HepG2 (cell line): ENCODE measurements at regions not wholly inside any gene's neighbourhood (a gene's known extent, or its start where the extent isn't known, plus 50 kb on each side); places are given as distances from the start of the nearest gene placed in this dataset.

Experiments
- FIP1L1 ChIP-seq: fragments of 200-400 bp; formaldehyde crosslinking; IDR thresholded peaks from 2 replicates; pipeline ENCODE4 v1.6.1; 2018; ENCODE audit warnings: low read depth, mild to moderate bottlenecking, low read length, moderate library complexity, borderline replicate concordance; ENCODE audit not compliant: insufficient read depth
- HNRNPL ChIP-seq: fragments of 200-400 bp; formaldehyde crosslinking; IDR thresholded peaks from 2 replicates; pipeline ENCODE4 v1.6.1; 2017; ENCODE audit warnings: mild to moderate bottlenecking, low read depth, low read length
- KDM1A ChIP-seq: IDR thresholded peaks from 2 replicates; pipeline ENCODE4 v1.6.1; 2016; ENCODE audit warnings: missing compliant biosample characterization
- MED13 ChIP-seq: sonication (generic); formaldehyde crosslinking; IDR thresholded peaks from 2 replicates; pipeline ENCODE4 v1.5.0; 2020; ENCODE audit warnings: missing genetic modification reagents
- MTA3 ChIP-seq: sonication (generic); formaldehyde crosslinking; IDR thresholded peaks from 2 replicates; pipeline ENCODE4 v1.4.0; 2020; ENCODE audit warnings: missing genetic modification reagents
- ZFAT ChIP-seq: sonication (generic); formaldehyde crosslinking; conservative IDR thresholded peaks from 2 replicates; pipeline ENCODE4 v1.8.1; 2023; ENCODE audit warnings: missing genetic modification reagents, inconsistent platforms
- ZNF580 ChIP-seq: IDR thresholded peaks from 2 replicates; pipeline ENCODE4 v1.6.1; 2016; ENCODE audit warnings: low read depth, borderline replicate concordance
- ZNF670 ChIP-seq: sonication (generic); formaldehyde crosslinking; IDR thresholded peaks from 2 replicates; pipeline ENCODE4 v1.8.0; 2022; ENCODE audit warnings: mild to moderate bottlenecking, missing genetic modification reagents, borderline replicate concordance
- ZNF784 ChIP-seq: sonication (generic); formaldehyde crosslinking; IDR thresholded peaks from 2 replicates; pipeline ENCODE4 v1.5.1; 2020; ENCODE audit warnings: missing genetic modification reagents, mild to moderate bottlenecking, borderline replicate concordance
- TF ChIP-seq, protein P1 (sequence below): fragments of 450-650 bp; IDR thresholded peaks from 2 replicates; pipeline ENCODE4 v1.6.1; 2017
- TF ChIP-seq, protein P2 (sequence below): sonication (generic); formaldehyde crosslinking; IDR thresholded peaks from 2 replicates; pipeline ENCODE4 v1.5.0; 2020; ENCODE audit warnings: mild to moderate bottlenecking, missing genetic modification reagents
- TF ChIP-seq, protein P3 (sequence below): sonication (generic); formaldehyde crosslinking; conservative IDR thresholded peaks from 2 replicates; pipeline ENCODE4 v1.5.0; 2020; ENCODE audit warnings: missing genetic modification reagents

DNA sequence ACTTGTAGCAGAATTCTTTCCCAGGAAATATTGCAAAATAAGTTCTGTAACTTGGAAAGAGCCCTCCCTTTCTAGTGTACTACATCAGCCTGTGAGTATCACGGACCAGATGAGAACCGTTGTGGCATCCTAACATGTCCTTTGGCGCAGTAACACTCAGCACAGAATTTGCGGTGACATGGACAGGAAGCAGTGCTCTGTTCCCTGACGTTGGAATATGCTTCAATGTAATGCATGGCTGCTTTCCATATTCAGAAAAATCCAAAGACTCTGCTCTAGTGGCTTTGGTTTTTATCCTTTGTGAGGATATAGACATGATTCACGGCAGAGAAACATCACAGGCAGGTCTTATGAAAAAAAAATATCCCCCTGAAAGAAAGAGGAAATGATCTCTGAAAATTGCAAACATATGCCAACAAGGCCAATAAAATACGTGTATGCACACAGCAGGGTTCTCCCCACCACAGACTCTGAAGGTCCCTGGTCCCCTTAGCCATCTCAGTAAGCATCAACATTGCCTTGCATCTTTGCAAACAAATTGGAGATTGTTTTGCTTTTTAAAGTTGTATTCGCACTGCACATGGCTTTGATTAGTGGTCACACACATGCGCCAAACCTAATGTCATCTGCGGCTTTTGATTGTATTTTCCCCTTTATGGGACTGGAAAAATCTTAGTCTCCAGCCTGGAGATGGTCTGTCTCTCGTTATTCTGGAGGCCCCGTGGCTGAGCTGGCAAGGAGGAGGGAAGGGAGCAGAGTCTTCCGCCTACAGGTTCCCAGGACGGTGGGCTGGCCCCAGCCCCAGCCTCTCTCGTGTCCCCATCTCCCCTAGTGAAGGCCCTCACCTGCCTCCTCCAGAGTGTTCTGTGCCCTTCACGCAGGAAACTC, 122.9 kb downstream of the COPS8 start (continued):
- TF ChIP-seq, protein P1, sequence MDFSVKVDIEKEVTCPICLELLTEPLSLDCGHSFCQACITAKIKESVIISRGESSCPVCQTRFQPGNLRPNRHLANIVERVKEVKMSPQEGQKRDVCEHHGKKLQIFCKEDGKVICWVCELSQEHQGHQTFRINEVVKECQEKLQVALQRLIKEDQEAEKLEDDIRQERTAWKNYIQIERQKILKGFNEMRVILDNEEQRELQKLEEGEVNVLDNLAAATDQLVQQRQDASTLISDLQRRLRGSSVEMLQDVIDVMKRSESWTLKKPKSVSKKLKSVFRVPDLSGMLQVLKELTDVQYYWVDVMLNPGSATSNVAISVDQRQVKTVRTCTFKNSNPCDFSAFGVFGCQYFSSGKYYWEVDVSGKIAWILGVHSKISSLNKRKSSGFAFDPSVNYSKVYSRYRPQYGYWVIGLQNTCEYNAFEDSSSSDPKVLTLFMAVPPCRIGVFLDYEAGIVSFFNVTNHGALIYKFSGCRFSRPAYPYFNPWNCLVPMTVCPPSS, result no peak
- TF ChIP-seq MTA3 (CRISPR knock-in tag) (no peak), ZFAT (no peak), ZNF670 (CRISPR knock-in tag) (no peak), MED13 (CRISPR knock-in tag) (no peak), FIP1L1 (no peak), KDM1A (CRISPR knock-in tag) (no peak), ZNF784 (no peak), ZNF580 (no peak), HNRNPL (no peak)
- TF ChIP-seq, protein P2, sequence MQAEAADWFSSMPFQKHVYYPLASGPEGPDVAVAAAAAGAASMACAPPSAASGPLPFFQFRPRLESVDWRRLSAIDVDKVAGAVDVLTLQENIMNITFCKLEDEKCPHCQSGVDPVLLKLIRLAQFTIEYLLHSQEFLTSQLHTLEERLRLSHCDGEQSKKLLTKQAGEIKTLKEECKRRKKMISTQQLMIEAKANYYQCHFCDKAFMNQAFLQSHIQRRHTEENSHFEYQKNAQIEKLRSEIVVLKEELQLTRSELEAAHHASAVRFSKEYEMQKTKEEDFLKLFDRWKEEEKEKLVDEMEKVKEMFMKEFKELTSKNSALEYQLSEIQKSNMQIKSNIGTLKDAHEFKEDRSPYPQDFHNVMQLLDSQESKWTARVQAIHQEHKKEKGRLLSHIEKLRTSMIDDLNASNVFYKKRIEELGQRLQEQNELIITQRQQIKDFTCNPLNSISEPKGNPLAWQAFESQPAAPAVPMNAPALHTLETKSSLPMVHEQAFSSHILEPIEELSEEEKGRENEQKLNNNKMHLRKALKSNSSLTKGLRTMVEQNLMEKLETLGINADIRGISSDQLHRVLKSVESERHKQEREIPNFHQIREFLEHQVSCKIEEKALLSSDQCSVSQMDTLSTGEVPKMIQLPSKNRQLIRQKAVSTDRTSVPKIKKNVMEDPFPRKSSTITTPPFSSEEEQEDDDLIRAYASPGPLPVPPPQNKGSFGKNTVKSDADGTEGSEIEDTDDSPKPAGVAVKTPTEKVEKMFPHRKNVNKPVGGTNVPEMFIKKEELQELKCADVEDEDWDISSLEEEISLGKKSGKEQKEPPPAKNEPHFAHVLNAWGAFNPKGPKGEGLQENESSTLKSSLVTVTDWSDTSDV (CRISPR knock-in tag), result no peak
- TF ChIP-seq, protein P3, sequence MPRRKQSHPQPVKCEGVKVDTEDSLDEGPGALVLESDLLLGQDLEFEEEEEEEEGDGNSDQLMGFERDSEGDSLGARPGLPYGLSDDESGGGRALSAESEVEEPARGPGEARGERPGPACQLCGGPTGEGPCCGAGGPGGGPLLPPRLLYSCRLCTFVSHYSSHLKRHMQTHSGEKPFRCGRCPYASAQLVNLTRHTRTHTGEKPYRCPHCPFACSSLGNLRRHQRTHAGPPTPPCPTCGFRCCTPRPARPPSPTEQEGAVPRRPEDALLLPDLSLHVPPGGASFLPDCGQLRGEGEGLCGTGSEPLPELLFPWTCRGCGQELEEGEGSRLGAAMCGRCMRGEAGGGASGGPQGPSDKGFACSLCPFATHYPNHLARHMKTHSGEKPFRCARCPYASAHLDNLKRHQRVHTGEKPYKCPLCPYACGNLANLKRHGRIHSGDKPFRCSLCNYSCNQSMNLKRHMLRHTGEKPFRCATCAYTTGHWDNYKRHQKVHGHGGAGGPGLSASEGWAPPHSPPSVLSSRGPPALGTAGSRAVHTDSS (CRISPR knock-in tag), result no peak
